ENCODE measurements at regions not wholly inside any gene's neighbourhood (a gene's known extent, or its start where the extent isn't known, plus 50 kb on each side); places are given as distances from the start of the nearest gene placed in this dataset.
"Not testable (repeated sequence)": the region's sequence is repeated elsewhere in the genome, so short reads cannot be mapped to it uniquely, and the experiment has no call there.

DNA sequence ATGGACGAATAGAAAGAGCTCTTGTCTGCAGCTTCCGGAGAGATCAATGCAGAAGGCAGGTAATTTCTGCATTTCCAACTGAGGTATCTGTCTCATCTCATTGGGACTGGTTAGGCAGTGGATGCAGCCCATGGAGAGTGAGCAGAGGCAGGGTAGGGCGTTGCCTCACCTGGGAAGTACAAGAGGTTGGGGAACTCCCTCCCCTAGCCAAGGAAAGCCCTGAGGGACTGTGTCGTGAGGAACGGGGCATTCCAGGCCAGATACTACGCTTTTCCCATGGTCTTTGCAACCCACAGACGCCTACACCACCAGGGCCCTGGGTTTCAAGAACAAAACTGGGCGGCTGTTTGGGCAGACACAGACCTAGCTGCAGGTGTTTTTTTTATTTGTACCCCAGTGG is 186.3 kb downstream of the ETV1 start:
- H3K4me1 Mint-ChIP-seq = no peaks in the 10 kb centered on the region

DNA sequence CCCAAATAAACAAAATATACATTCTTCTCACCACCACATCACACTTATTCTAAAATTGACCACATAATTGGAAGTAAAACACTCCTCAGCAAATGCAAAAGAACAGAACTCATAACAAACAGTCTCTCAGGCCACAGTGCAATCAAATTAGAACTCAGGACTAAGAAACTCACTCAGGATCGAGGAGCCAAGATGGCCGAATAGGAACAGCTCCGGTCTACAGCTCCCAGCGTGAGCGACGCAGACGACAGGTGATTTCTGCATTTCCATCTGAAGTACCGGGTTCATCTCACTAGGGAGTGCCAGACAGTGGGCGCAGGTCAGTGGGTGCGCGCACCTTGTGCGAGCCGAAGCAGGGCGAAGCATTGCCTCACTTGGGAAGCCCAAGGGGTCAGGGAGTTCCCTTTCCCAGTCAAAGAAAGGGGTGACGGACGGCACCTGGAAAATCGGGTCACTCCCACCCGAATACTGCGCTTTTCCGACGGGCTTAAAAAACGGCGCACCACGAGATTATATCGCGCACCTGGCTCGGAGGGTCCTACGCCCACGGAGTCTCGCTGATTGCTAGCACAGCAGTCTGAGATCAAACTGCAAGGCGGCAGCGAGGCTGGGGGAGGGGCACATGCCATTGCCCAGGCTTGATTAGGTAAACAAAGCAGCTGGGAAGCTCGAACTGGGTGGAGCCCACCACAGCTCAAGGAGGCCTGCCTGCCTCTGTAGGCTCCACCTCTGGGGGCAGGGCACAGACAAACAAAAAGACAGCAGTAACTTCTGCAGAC is 183.2 kb downstream of the ETV1 start:
- H3K9me3 Mint-ChIP-seq (ENCODE audit: insufficient read depth); H4K20me1 ChIP-seq (ENCODE audit: control insufficient read depth, insufficient read depth, low read length, poor library complexity, severe bottlenecking); H3K9me3 ChIP-seq (ENCODE audit: control extremely low read depth in 1 of 3, control insufficient read depth in 2 of 3, insufficient read depth in 1 of 3, low read length in 2 of 3); H3K9ac ChIP-seq (ENCODE audit: low read length); ATAC-seq (ENCODE audit: low read depth); H3K4me1 ChIP-seq (ENCODE audit: control insufficient read depth in 2 of 2, insufficient read depth in 2 of 2, low read length in 2 of 2); H3K79me2 ChIP-seq (ENCODE audit: control insufficient read depth, insufficient read depth, low read length); H3K4me1 Mint-ChIP-seq; H3K36me3 ChIP-seq (replicated peaks in 1 of 2; ENCODE audit: control extremely low read depth in 1 of 2, control insufficient read depth in 1 of 2, extremely low read depth in 1 of 2, insufficient read depth in 2 of 2, low read length in 1 of 2); H3K27ac Mint-ChIP-seq; H2AFZ ChIP-seq (ENCODE audit: insufficient read depth, low read depth, low read length, poor library complexity, severe bottlenecking); POLR2A ChIA-PET; DNase-seq; H3K27me3 ChIP-seq (replicated peaks in 1 of 4; ENCODE audit: control extremely low read depth in 1 of 4, control insufficient read depth in 3 of 4, insufficient read depth in 4 of 4, low read length in 3 of 4); H3K4me2 ChIP-seq (replicated peaks; ENCODE audit: low read depth, low read length, poor library complexity, severe bottlenecking); H3K4me3 ChIP-seq (ENCODE audit: control extremely low read depth in 1 of 5, extremely low read depth in 1 of 5, insufficient read depth in 1 of 5, low read depth in 2 of 5, low read length in 4 of 5); H3K27ac ChIP-seq (ENCODE audit: low read length in 2 of 2); H3K4me3 Mint-ChIP-seq; H3K27me3 Mint-ChIP-seq; intact Hi-C loops (cut with micrococcal nuclease): not testable (repeated sequence)
- CTCF ChIA-PET = interaction anchor here (0.7 kb wide), 1 partner anchor 34 kb away, joined by 3 read pairs; no protein-coding TSS in a partner anchor
- WGBS (ENCODE audit: insufficient coverage) = 87% methylated on average over 12 of the region's 33 CpGs

More for the DNA sequence above, 186.3 kb downstream of the ETV1 start:
- H3K27ac Mint-ChIP-seq = no peak overlapping the region
- H3K27ac ChIP-seq (ENCODE audit: low read length in 2 of 2) = no peak overlapping the region
- peaks cover 0 to 4% (median 0%) of the 10 kb centered on the region in 3 donors for H3K9me3 ChIP-seq (ENCODE audit: control extremely low read depth in 1 of 3, control insufficient read depth in 2 of 3, insufficient read depth in 1 of 3, low read length in 2 of 3)
- no peaks in the 10 kb centered on the region for H3K79me2 ChIP-seq (ENCODE audit: control insufficient read depth, insufficient read depth, low read length)
- no peak overlapping the region for H3K4me2 ChIP-seq (replicated peaks; ENCODE audit: low read depth, low read length, poor library complexity, severe bottlenecking)
- intact Hi-C loops (cut with micrococcal nuclease) = no loop called here
- DNase-seq (no peak), ATAC-seq (ENCODE audit: low read depth) (no peak)
- H3K4me1 ChIP-seq (ENCODE audit: control insufficient read depth in 2 of 2, insufficient read depth in 2 of 2, low read length in 2 of 2) = no peaks in the 10 kb centered on the region
- no peak overlapping the region for H2AFZ ChIP-seq (ENCODE audit: insufficient read depth, low read depth, low read length, poor library complexity, severe bottlenecking)
- H3K9ac ChIP-seq (ENCODE audit: low read length) = no peak overlapping the region
- CTCF ChIA-PET = no interaction called here
- no peaks in the 10 kb centered on the region for H4K20me1 ChIP-seq (ENCODE audit: control insufficient read depth, insufficient read depth, low read length, poor library complexity, severe bottlenecking)
- H3K27me3 Mint-ChIP-seq = no peaks in the 10 kb centered on the region
- TF ChIP-seq EZH2 (IDR thresholded peaks at IDR 0.05; ENCODE audit: borderline replicate concordance, insufficient read depth, low read depth, low read length, poor library complexity, severe bottlenecking) = no peak
- TF ChIP-seq, protein P1, sequence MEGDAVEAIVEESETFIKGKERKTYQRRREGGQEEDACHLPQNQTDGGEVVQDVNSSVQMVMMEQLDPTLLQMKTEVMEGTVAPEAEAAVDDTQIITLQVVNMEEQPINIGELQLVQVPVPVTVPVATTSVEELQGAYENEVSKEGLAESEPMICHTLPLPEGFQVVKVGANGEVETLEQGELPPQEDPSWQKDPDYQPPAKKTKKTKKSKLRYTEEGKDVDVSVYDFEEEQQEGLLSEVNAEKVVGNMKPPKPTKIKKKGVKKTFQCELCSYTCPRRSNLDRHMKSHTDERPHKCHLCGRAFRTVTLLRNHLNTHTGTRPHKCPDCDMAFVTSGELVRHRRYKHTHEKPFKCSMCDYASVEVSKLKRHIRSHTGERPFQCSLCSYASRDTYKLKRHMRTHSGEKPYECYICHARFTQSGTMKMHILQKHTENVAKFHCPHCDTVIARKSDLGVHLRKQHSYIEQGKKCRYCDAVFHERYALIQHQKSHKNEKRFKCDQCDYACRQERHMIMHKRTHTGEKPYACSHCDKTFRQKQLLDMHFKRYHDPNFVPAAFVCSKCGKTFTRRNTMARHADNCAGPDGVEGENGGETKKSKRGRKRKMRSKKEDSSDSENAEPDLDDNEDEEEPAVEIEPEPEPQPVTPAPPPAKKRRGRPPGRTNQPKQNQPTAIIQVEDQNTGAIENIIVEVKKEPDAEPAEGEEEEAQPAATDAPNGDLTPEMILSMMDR (IDR thresholded peaks at IDR 0.05) = no peak
- H3K4me3 ChIP-seq (ENCODE audit: control extremely low read depth in 1 of 5, extremely low read depth in 1 of 5, insufficient read depth in 1 of 5, low read depth in 2 of 5, low read length in 4 of 5) = no peak overlapping the region
- H3K27me3 ChIP-seq (replicated peaks in 1 of 4; ENCODE audit: control extremely low read depth in 1 of 4, control insufficient read depth in 3 of 4, insufficient read depth in 4 of 4, low read length in 3 of 4) = no peaks in the 10 kb centered on the region
- H3K9me3 Mint-ChIP-seq (ENCODE audit: insufficient read depth) = peaks cover 2% of the 10 kb centered on the region
- 88% methylated on average over 8 of the region's 8 CpGs for WGBS (ENCODE audit: insufficient coverage)
- no peak overlapping the region for H3K4me3 Mint-ChIP-seq
- POLR2A ChIA-PET = no interaction called here
- no peaks in the 10 kb centered on the region for H3K36me3 ChIP-seq (replicated peaks in 1 of 2; ENCODE audit: control extremely low read depth in 1 of 2, control insufficient read depth in 1 of 2, extremely low read depth in 1 of 2, insufficient read depth in 2 of 2, low read length in 1 of 2)

DNA sequence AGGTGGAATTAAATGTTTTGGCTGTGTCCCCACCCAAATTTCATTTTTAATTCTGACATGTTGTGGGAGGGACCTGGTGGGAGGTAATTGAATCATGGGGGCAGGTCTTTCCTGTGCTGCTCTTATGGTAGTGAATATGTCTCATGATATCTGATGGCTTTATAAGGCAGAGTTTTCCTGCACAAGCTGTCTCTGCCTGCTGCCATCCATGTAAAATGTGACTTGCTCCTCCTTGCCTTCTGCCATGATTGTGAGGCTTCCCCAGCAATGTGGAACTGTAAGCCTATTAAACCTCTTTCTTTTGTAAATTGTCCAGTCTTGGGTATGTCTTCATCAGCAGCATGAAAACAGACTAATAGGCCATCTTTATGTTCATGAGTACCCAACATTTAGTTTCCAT is 172.2 kb downstream of the ETV1 start:
- POLR2A ChIA-PET; H3K4me2 ChIP-seq (replicated peaks; ENCODE audit: low read depth, low read length, poor library complexity, severe bottlenecking); DNase-seq; ATAC-seq (ENCODE audit: low read depth); H3K4me1 ChIP-seq (ENCODE audit: control insufficient read depth in 2 of 2, insufficient read depth in 2 of 2, low read length in 2 of 2); H4K20me1 ChIP-seq (ENCODE audit: control insufficient read depth, insufficient read depth, low read length, poor library complexity, severe bottlenecking); intact Hi-C loops (cut with micrococcal nuclease); CTCF ChIA-PET; H3K4me3 Mint-ChIP-seq; H3K27ac Mint-ChIP-seq; H3K27ac ChIP-seq (ENCODE audit: low read length in 2 of 2); H3K36me3 ChIP-seq (replicated peaks in 1 of 2; ENCODE audit: control extremely low read depth in 1 of 2, control insufficient read depth in 1 of 2, extremely low read depth in 1 of 2, insufficient read depth in 2 of 2, low read length in 1 of 2); H3K9me3 ChIP-seq (ENCODE audit: control extremely low read depth in 1 of 3, control insufficient read depth in 2 of 3, insufficient read depth in 1 of 3, low read length in 2 of 3); H2AFZ ChIP-seq (ENCODE audit: insufficient read depth, low read depth, low read length, poor library complexity, severe bottlenecking); H3K27me3 ChIP-seq (replicated peaks in 1 of 4; ENCODE audit: control extremely low read depth in 1 of 4, control insufficient read depth in 3 of 4, insufficient read depth in 4 of 4, low read length in 3 of 4); H3K79me2 ChIP-seq (ENCODE audit: control insufficient read depth, insufficient read depth, low read length); H3K4me1 Mint-ChIP-seq; H3K9ac ChIP-seq (ENCODE audit: low read length); H3K4me3 ChIP-seq (ENCODE audit: control extremely low read depth in 1 of 5, extremely low read depth in 1 of 5, insufficient read depth in 1 of 5, low read depth in 2 of 5, low read length in 4 of 5); H3K27me3 Mint-ChIP-seq: not testable (repeated sequence)
- peaks cover 13% of the 10 kb centered on the region for H3K9me3 Mint-ChIP-seq (ENCODE audit: insufficient read depth)
